Bone marrow (tissue), 2 donors: ENCODE measurements at regions not wholly inside any gene's neighbourhood (a gene's known extent, or its start where the extent isn't known, plus 50 kb on each side); places are given as distances from the start of the nearest gene placed in this dataset.
"Not testable (repeated sequence)": the region's sequence is repeated elsewhere in the genome, so short reads cannot be mapped to it uniquely, and the experiment has no call there.

Experiments
- DNase-seq, 2 donors: peaks; one replicate each; lab custom pipeline; 2025; lab: John Stamatoyannopoulos, UW

GRCh38 chr3:144462337-144462736 lies 490.7 kb downstream of the DIPK2A start:
- DNase-seq = no peak

GRCh38 chr3:144463911-144464310 lies 492.3 kb downstream of the DIPK2A start:
- DNase-seq = no peak

GRCh38 chr3:144466114-144466513 lies 494.5 kb downstream of the DIPK2A start:
- DNase-seq = no peak

- DNase-seq = no peak
These were observed 494.9 kb downstream of the DIPK2A start for GRCh38 chr3:144466540-144466939.

GRCh38 chr3:144470666-144471065 lies 499.0 kb downstream of the DIPK2A start:
- DNase-seq = no peak

- no peak for DNase-seq
These were observed 506.0 kb downstream of the DIPK2A start for GRCh38 chr3:144477593-144477992.

- DNase-seq = no peak
These were observed 508.8 kb downstream of the DIPK2A start for GRCh38 chr3:144480416-144480919.

- DNase-seq = no peak
These were observed 511.3 kb downstream of the DIPK2A start for GRCh38 chr3:144482876-144483275.

GRCh38 chr3:144487011-144487410 lies 515.4 kb downstream of the DIPK2A start:
- no peak for DNase-seq

GRCh38 chr3:144488927-144489326 lies 517.3 kb downstream of the DIPK2A start:
- DNase-seq = no peak

GRCh38 chr3:144491333-144491732 lies 519.7 kb downstream of the DIPK2A start:
- DNase-seq = no peak

GRCh38 chr3:144494651-144495050 lies 523.0 kb downstream of the DIPK2A start:
- DNase-seq = not testable (repeated sequence)

- no peak for DNase-seq
These were observed 524.7 kb downstream of the DIPK2A start for GRCh38 chr3:144496141-144496835.

GRCh38 chr3:144497452-144497851 lies 525.8 kb downstream of the DIPK2A start:
- DNase-seq = no peak

- DNase-seq = no peak
These were observed 527.6 kb downstream of the DIPK2A start for GRCh38 chr3:144499001-144499930.

GRCh38 chr3:144501467-144501866 lies 529.8 kb downstream of the DIPK2A start:
- DNase-seq = no peak

- no peak for DNase-seq
These were observed 530.8 kb downstream of the DIPK2A start for GRCh38 chr3:144502402-144502801.

- not testable (repeated sequence) for DNase-seq
These were observed 534.8 kb downstream of the DIPK2A start for GRCh38 chr3:144506375-144506774.

GRCh38 chr3:144511346-144511745 lies 539.7 kb downstream of the DIPK2A start:
- DNase-seq = no peak

- DNase-seq = no peak
These were observed 544.4 kb downstream of the DIPK2A start for GRCh38 chr3:144516026-144516425.

GRCh38 chr3:144516589-144516988 lies 545.0 kb downstream of the DIPK2A start:
- no peak for DNase-seq

- no peak for DNase-seq
These were observed 549.5 kb downstream of the DIPK2A start for GRCh38 chr3:144521131-144521530.

- no peak for DNase-seq
These were observed 550.8 kb downstream of the DIPK2A start for GRCh38 chr3:144522456-144522855.
